ENCODE measurements at regions not wholly inside any gene's neighbourhood (a gene's known extent, or its start where the extent isn't known, plus 50 kb on each side); places are given as distances from the start of the nearest gene placed in this dataset.
"Not testable (repeated sequence)": the region's sequence is repeated elsewhere in the genome, so short reads cannot be mapped to it uniquely, and the experiment has no call there.

DNA sequence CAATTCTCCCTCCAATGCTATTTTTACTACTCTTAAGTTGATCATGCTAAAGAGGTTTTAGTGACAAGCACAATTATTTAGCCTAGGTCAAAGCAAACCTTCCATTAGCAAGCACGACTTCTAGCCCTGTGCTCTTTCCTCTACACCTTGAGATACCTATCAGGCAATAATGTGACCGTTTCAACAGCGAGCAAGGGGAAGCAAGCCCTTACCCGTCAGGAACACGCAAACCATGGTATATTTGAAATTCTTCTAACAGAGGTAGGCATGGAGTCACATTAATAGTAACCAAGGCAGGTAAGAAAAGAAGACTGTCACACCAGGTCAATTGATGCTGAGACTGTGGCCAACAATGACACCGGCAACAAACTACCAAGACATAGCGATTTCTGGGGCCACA, 68.9 kb upstream of the VGLL4 start:
- no peak for DNase-seq (ENCODE audit: low read depth)

DNA sequence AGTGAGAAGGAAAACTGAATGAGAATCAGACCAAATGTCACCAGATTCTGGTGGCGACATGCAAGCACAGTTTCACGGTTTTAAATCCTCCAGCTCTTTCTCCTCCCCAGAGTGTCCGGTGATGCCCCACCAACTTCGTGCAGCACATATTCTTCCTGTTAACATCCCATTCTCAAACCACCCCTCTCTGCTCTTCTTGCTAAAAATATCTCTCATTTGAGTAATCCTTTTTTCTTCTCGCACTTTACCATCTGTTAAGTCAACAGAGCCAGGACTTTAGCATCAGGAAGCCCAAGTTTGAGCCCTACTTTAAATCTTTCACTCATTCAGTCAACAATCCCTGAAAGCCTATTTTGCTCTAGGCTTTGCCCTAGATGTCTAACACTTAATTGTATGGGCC, 68.2 kb upstream of the VGLL4 start:
- DNase-seq (ENCODE audit: low read depth), result no peak

DNA sequence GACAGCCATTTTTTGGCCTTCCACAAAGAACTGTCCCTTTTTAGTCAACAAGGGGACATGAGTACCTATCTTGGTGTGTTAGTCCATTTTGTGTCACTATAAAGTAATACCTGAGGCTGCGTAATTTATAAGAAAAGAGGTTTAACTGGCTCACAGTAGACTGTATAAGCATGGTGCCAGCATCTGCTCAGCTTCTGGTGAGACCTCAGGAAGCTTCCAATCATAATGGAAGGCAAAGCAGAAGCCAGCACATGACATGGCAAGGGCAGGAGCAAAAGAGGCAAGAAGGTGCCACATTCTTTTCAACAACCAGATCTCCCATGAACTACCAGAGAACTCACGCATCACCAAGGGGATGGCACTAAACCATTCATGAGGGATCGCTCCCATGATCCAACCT, 66.1 kb upstream of the VGLL4 start:
- no peak for DNase-seq (ENCODE audit: low read depth)

DNA sequence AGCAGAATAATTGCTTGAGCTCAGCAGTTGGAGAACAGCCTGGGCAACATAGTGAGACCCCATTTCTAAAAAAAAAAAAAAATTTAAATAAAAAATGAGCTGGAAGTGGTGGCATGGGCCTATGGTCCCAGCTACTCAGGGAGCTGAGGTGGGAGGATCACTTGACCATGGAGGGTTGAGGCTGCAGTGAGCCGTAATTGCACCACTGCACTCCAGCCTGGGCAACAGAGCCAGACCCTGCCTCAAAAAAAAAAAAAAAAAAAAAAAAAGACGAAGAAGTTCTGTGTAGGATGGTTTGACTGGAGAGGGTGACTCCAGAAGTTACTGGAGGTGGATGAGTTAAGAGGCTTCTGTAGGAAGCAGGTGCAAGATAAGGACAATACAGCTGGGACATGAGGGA, 63.4 kb upstream of the VGLL4 start:
- not testable (repeated sequence) for DNase-seq (ENCODE audit: low read depth)

DNA sequence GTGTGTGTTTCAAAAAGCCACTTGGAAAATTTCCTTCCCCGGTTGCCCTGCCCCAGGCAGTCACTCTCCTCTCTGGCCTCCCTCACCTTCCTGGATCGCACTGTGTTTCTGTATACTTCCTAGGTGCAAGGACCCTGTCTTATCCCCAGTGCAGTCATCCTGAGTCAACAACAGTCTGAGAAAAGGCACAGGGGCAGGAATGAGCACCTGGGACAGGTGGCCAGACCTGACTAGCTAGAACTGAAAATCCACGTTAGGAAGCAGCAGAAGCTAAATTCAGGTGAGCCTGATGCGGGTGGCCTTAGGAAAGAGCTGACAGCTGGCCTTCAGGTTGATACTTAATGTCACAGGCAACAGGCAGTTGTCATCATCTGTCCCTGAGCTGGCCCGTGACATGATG, 62.9 kb upstream of the VGLL4 start:
- no peak for DNase-seq (ENCODE audit: low read depth)

DNA sequence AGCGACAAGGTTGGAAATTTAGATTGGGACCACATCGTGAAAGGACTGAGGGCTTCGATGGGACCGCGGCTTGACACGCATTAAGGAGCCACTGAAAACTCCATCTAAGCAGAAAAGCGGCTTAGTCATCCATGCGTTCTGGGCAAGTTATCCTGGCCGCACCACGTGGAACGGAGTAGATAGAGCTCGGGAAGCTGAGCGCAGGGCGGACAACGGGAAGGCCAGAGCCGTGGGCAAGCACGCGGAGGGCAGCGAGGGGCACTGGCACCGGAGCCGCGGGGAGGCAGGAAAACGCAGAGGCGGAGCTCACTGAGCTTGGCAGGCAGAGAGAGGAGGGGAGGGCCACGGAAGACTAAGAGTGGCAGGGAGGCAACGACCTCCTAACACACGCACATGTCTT, 61.3 kb upstream of the VGLL4 start:
- no peak for DNase-seq (ENCODE audit: low read depth)

DNA sequence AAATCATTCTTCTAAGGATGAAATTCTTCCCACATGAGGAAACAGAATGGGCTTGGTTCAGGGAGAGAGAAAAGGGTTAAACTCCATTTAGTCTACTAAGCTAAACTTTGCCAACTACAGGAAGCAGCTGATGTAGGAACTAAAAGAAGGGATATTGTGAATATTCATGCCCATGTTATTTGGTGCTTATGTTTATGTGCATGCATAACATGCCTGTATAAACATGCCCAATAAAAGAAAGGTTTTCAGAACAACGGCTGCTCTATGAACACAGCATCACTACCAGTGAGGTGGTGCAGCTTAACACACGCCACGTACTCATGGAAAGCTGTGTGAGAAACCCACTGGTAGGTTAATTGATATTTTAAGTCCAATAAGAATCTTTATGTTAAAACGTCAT, 59.4 kb upstream of the VGLL4 start:
- DNase-seq (ENCODE audit: low read depth), result no peak

DNA sequence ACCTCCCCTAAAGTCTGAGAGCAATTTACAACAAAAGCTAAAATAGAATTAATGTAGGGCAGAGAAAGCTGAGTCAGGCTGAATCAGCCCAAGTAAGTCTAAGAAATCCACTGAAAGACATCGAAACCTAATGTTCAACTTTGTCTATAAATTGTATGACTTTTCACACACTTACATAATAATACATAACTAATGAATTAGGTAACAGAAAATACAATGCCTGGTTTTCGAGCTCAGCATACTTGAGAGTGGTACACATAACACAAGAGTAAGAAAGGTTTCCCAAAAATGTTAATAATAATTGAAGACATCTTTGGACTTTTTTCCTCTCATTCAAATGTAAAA, 55.3 kb upstream of the VGLL4 start:
- DNase-seq (ENCODE audit: low read depth), result no peak

DNA sequence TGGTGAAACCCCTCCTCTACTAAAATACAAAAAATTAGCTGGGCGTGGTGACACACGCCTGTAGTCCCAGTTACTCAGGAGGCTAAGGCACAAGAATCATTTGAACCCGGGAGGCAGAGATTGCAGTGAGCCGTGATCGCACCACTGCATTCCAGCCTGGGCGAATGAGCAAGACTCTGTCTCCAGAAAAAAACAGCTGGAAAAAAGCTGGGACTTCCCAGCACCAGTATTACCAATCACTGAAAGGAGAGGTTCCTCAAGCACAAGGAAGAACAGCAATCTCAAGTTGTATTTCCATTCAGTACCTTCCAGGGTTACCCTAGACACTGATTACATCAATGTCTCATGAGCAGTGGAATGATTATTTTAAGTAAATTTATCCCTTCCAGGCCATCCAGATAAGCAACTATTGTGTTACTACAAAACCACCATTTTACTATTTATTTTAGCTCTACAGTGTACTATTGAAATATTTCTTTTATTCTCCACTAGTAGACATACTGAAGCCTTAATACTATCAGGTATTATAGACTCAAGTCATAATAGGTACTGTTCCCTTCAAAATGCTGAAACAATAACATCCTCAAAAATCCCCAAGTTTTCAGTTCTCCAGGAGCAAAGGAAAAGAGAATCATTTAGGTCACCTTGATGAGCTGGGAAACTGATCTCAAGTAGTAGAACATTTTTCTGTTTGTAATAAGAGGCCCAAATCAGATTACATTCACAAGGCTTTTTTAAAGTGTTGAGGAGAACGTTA, 54.8 kb upstream of the VGLL4 start:
- no peak for DNase-seq (ENCODE audit: low read depth)

DNA sequence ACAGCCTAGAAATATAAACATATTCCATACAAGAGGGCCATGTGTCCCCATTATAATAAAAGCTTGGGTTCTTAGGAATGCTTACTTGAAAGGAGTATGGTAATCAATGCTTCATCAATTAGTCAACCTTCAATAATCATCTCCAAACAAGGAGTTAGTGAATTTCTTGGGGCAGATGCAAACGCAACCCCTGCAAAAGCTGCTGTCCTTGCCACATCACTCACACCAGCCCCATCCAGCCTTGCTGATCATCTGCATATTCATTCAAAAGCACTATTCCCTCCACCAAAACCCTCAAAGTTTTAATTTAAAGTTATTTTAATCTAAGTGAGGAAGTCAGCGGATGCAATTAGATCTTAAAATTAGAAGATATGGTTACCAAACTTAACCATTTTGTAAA, 54.0 kb upstream of the VGLL4 start:
- DNase-seq (ENCODE audit: low read depth), result no peak

DNA sequence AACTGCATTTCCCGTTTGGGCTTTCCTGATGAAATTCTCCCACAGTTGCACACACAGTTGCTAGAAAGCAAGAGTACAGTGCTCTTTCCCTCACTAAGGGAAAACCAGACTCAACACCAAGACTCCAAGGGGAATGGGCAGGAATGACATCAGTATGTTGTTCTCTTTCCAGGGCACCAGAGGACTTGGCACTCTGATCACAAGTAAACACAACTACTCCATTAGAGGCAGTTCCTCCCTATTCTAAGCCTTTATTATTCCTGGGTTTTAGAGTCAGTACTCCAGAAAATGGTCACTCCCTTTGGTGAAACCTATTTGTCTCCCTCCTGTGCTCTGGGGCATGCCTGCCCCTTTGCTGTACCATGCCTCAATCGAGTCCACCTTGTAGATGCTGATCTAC, 52.3 kb upstream of the VGLL4 start:
- no peak for DNase-seq (ENCODE audit: low read depth)
